Hematopoietic multipotent progenitor cell (in vitro differentiated cells): ENCODE measurements at regions not wholly inside any gene's neighbourhood (a gene's known extent, or its start where the extent isn't known, plus 50 kb on each side); places are given as distances from the start of the nearest gene placed in this dataset.
A peak's percentile ranks its signal among the peaks of the same experiment; 100 is the strongest.
"Not testable (repeated sequence)": the region's sequence is repeated elsewhere in the genome, so short reads cannot be mapped to it uniquely, and the experiment has no call there.

ENCODE experiments used
- DNase-seq, 3 donors: peaks; one replicate each; pipeline ENCODE4 v3.0.0-alpha.2; 2011 to 2015; ENCODE audit warnings: low read depth in 2 of 3, low spot score in 2 of 3

GRCh38 chr3:69688400-69688799 lies 50.9 kb upstream of the MITF start:
- DNase-seq, result no peak

GRCh38 chr3:69687641-69688040 lies 51.6 kb upstream of the MITF start:
- no peak for DNase-seq

GRCh38 chr3:69686056-69686455 lies 53.2 kb upstream of the MITF start:
- no peak for DNase-seq

- DNase-seq, result no peak
Measured at GRCh38 chr3:69684309-69684961, 54.8 kb upstream of the MITF start.

GRCh38 chr3:69683082-69683806 lies 56.0 kb upstream of the MITF start:
- no peak for DNase-seq

GRCh38 chr3:69677456-69677855 lies 61.8 kb upstream of the MITF start:
- not testable (repeated sequence) for DNase-seq

GRCh38 chr3:69675786-69676530 lies 63.3 kb upstream of the MITF start:
- DNase-seq, result no peak

- no peak for DNase-seq
Measured at GRCh38 chr3:69674752-69675151, 64.5 kb upstream of the MITF start.

- DNase-seq, result peak in 2 of 3 donors; percentile 35 to 68
Measured at GRCh38 chr3:69671082-69671952, 67.9 kb upstream of the MITF start.

- DNase-seq, result no peak
Measured at GRCh38 chr3:69669070-69669469, 70.2 kb upstream of the MITF start.

- no peak for DNase-seq
Measured at GRCh38 chr3:69665026-69665737, 74.1 kb upstream of the MITF start.

GRCh38 chr3:69660631-69661030 lies 78.6 kb upstream of the MITF start:
- DNase-seq, result no peak

GRCh38 chr3:69659180-69659910 lies 79.9 kb upstream of the MITF start:
- no peak for DNase-seq

GRCh38 chr3:69658514-69659140 lies 80.6 kb upstream of the MITF start:
- no peak for DNase-seq

GRCh38 chr3:69657030-69657429 lies 82.2 kb upstream of the MITF start:
- not testable (repeated sequence) for DNase-seq

GRCh38 chr3:69651765-69652164 lies 87.5 kb upstream of the MITF start:
- no peak for DNase-seq

GRCh38 chr3:69650066-69650419 lies 89.2 kb upstream of the MITF start:
- no peak for DNase-seq

GRCh38 chr3:69649120-69650065 lies 89.9 kb upstream of the MITF start:
- DNase-seq, result no peak
